ENCODE measurements at regions not wholly inside any gene's neighbourhood (a gene's known extent, or its start where the extent isn't known, plus 50 kb on each side); places are given as distances from the start of the nearest gene placed in this dataset.
A peak's percentile ranks its signal among the peaks of the same experiment; 100 is the strongest.

DNA sequence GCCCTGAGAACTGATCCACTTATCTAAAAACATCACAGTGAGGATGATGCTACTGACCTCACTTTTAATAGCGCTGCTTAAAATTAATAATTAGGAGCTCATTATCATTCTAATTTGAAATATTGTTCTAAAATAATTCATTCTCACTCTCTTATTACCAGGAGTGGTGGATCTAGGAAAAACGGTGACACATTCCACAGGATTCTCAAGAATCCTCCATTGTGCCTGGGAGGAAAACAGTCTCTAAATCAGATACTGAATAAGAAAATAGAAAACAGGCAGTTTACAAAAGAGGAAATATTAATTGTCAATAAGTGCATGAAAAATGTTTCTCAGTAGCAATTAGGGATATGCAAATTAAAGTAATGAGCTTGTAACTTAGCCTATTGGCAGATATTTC is 187.4 kb downstream of the TENT5A start:
- Histone ChIP-seq H2BK120ac (ENCODE audit: low read depth, low read length) (no peak overlapping the region), H2AK5ac (ENCODE audit: low read depth, low read length) (no peak overlapping the region), H3K4ac (ENCODE audit: low read length) (no peak overlapping the region), H3K36me3 (replicated peaks in 1 of 2; ENCODE audit: control insufficient read depth in 2 of 2, insufficient read depth in 2 of 2, low read length in 2 of 2) (no peaks in the 10 kb centered on the region), H2BK5ac (ENCODE audit: low read length) (no peak overlapping the region), H2BK12ac (ENCODE audit: low read length) (no peak overlapping the region), H2AFZ (ENCODE audit: low read length) (no peak overlapping the region), H3K4me3 (ENCODE audit: low read length in 2 of 2) (no peak overlapping the region), H3K27me3 (ENCODE audit: control insufficient read depth in 3 of 3, insufficient read depth in 3 of 3, low read depth in 1 of 3, low read length in 3 of 3) (no peaks in the 10 kb centered on the region), H3K79me1 (ENCODE audit: low read depth, low read length) (no peaks in the 10 kb centered on the region), H3K4me2 (ENCODE audit: insufficient read depth, low read length, poor library complexity, severe bottlenecking) (no peak overlapping the region), H3K18ac (ENCODE audit: low read length) (no peak overlapping the region), H3K23ac (ENCODE audit: low read depth, low read length, poor library complexity) (no peak overlapping the region), H3K14ac (ENCODE audit: low read length) (no peak overlapping the region), H3K27ac (replicated peaks; ENCODE audit: low read length) (no peak overlapping the region), H3K4me1 (ENCODE audit: control insufficient read depth in 2 of 2, insufficient read depth in 1 of 2, low read depth in 1 of 2, low read length in 2 of 2) (peaks cover 5 to 12% of the 10 kb centered on the region in 2 donors), H2BK15ac (ENCODE audit: low read length) (no peak overlapping the region), H4K91ac (ENCODE audit: low read depth, low read length, poor library complexity) (no peak overlapping the region), H3K9me3 (replicated peaks in 1 of 2; ENCODE audit: control insufficient read depth in 2 of 2, insufficient read depth in 1 of 2, low read depth in 1 of 2, low read length in 2 of 2) (no peaks in the 10 kb centered on the region), H4K8ac (ENCODE audit: low read depth, low read length) (no peak overlapping the region), H3K9ac (ENCODE audit: low read depth, low read length, poor library complexity) (no peak overlapping the region)
- no peak for DNase-seq (ENCODE audit: low spot score)
- no CpG with 5 or more reads among the region's 2 CpGs for WGBS, 2 donors (ENCODE audit: extremely low coverage in 2 of 2, insufficient read length in 2 of 2, insufficient replicate concordance in 1 of 2)

DNA sequence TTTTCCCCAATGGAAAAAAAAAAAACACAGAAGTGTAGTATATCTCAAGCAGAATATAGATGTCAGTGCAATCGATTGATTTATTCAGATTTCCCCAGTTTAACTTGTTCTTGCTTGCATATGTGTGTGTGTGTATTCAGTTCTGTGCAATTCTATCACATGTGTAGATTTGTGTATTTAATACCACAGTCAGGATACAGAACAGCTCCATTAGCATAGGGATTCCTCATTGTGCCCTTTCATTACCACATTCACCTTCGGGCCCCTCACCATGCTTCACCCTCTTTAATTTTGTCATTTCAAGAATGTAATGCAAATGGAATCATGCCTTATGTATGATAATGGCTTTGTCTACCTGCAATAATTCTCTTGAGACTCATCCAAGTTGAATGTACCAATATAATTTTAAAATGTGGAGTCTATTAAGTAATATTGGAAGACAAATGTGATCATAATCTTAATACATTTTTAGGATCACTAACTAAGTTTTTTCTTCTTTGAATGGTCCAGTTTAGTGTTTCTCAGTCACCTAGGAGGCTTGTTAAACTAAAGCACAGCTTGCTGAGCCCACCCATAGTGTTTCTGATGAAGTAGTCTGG is 187.9 kb downstream of the TENT5A start:
- Histone ChIP-seq H3K4me3 (ENCODE audit: low read length in 2 of 2) (no peak overlapping the region), H2BK15ac (ENCODE audit: low read length) (no peak overlapping the region), H3K18ac (ENCODE audit: low read length) (no peak overlapping the region), H3K4ac (ENCODE audit: low read length) (no peak overlapping the region), H2BK5ac (ENCODE audit: low read length) (no peak overlapping the region), H4K91ac (ENCODE audit: low read depth, low read length, poor library complexity) (no peak overlapping the region), H3K4me2 (ENCODE audit: insufficient read depth, low read length, poor library complexity, severe bottlenecking) (no peak overlapping the region), H3K14ac (ENCODE audit: low read length) (no peak overlapping the region), H3K9me3 (replicated peaks in 1 of 2; ENCODE audit: control insufficient read depth in 2 of 2, insufficient read depth in 1 of 2, low read depth in 1 of 2, low read length in 2 of 2) (no peaks in the 10 kb centered on the region), H3K9ac (ENCODE audit: low read depth, low read length, poor library complexity) (no peak overlapping the region), H2BK12ac (ENCODE audit: low read length) (no peak overlapping the region), H3K27ac (replicated peaks; ENCODE audit: low read length) (no peak overlapping the region), H3K4me1 (ENCODE audit: control insufficient read depth in 2 of 2, insufficient read depth in 1 of 2, low read depth in 1 of 2, low read length in 2 of 2) (peaks cover 5 to 12% of the 10 kb centered on the region in 2 donors), H3K79me1 (ENCODE audit: low read depth, low read length) (no peaks in the 10 kb centered on the region), H2AK5ac (ENCODE audit: low read depth, low read length) (no peak overlapping the region), H2AFZ (ENCODE audit: low read length) (no peak overlapping the region), H3K27me3 (ENCODE audit: control insufficient read depth in 3 of 3, insufficient read depth in 3 of 3, low read depth in 1 of 3, low read length in 3 of 3) (no peaks in the 10 kb centered on the region), H4K8ac (ENCODE audit: low read depth, low read length) (no peak overlapping the region), H2BK120ac (ENCODE audit: low read depth, low read length) (no peak overlapping the region), H3K23ac (ENCODE audit: low read depth, low read length, poor library complexity) (no peak overlapping the region), H3K36me3 (replicated peaks in 1 of 2; ENCODE audit: control insufficient read depth in 2 of 2, insufficient read depth in 2 of 2, low read length in 2 of 2) (no peaks in the 10 kb centered on the region)
- DNase-seq (ENCODE audit: low spot score), result peak; percentile 9
- no CpG with 5 or more reads among the region's 2 CpGs for WGBS, 2 donors (ENCODE audit: extremely low coverage in 2 of 2, insufficient read length in 2 of 2, insufficient replicate concordance in 1 of 2)

DNA sequence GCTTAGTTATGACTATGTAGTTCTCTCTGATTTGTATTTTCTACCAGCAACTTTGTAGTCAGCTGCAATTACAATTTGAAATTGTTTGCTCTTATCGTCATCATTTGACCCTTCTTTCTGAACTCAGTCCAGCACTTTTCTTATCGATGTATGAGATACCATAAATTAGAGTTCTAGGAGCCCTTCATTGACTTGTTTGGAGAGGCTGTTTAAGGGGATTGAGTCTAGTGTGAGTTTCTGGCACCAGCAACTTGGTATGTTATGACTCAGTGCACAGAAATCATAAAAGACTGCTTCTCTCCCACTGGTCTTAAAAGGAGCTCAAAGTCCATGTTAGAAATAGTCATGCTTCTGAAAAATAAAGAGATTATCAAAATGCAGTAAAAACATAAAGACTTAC is 190.3 kb downstream of the TENT5A start:
- Histone ChIP-seq H3K27me3 (ENCODE audit: control insufficient read depth in 3 of 3, insufficient read depth in 3 of 3, low read depth in 1 of 3, low read length in 3 of 3) (no peaks in the 10 kb centered on the region), H3K4me2 (ENCODE audit: insufficient read depth, low read length, poor library complexity, severe bottlenecking) (no peak overlapping the region), H3K27ac (replicated peaks; ENCODE audit: low read length) (no peak overlapping the region), H2BK5ac (ENCODE audit: low read length) (no peak overlapping the region), H3K4ac (ENCODE audit: low read length) (no peak overlapping the region), H3K9me3 (replicated peaks in 1 of 2; ENCODE audit: control insufficient read depth in 2 of 2, insufficient read depth in 1 of 2, low read depth in 1 of 2, low read length in 2 of 2) (no peaks in the 10 kb centered on the region), H2BK120ac (ENCODE audit: low read depth, low read length) (no peak overlapping the region), H3K4me1 (ENCODE audit: control insufficient read depth in 2 of 2, insufficient read depth in 1 of 2, low read depth in 1 of 2, low read length in 2 of 2) (peaks cover 5 to 12% of the 10 kb centered on the region in 2 donors), H3K36me3 (replicated peaks in 1 of 2; ENCODE audit: control insufficient read depth in 2 of 2, insufficient read depth in 2 of 2, low read length in 2 of 2) (no peaks in the 10 kb centered on the region), H3K79me1 (ENCODE audit: low read depth, low read length) (no peaks in the 10 kb centered on the region), H3K14ac (ENCODE audit: low read length) (no peak overlapping the region), H4K91ac (ENCODE audit: low read depth, low read length, poor library complexity) (no peak overlapping the region), H3K18ac (ENCODE audit: low read length) (no peak overlapping the region), H4K8ac (ENCODE audit: low read depth, low read length) (no peak overlapping the region), H3K23ac (ENCODE audit: low read depth, low read length, poor library complexity) (no peak overlapping the region), H2AFZ (ENCODE audit: low read length) (no peak overlapping the region), H3K9ac (ENCODE audit: low read depth, low read length, poor library complexity) (no peak overlapping the region), H2BK15ac (ENCODE audit: low read length) (no peak overlapping the region), H2BK12ac (ENCODE audit: low read length) (no peak overlapping the region), H2AK5ac (ENCODE audit: low read depth, low read length) (no peak overlapping the region), H3K4me3 (ENCODE audit: low read length in 2 of 2) (no peak overlapping the region)
- DNase-seq (ENCODE audit: low spot score), result no peak
- no CpG with 5 or more reads among the region's 2 CpGs for WGBS, 2 donors (ENCODE audit: extremely low coverage in 2 of 2, insufficient read length in 2 of 2, insufficient replicate concordance in 1 of 2)

DNA sequence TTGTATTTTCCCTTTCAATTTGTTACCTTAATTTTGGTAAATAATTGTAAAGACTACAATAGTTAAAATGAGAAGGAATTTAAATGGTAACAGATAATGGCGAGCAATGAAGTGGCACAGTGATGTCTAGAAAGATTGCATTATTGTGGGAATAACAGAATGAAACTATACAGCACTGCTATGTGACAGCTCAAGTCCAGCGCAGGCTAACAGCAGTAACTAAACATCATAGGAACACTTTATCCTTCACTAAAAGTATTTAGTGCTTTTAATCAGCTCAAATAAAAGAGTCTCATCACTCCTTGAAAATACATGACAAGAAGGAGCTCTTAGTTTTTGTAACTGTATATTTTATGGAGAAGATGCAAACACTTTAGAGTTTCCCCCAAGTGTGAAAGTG is 190.8 kb downstream of the TENT5A start:
- H3K4me2 ChIP-seq (ENCODE audit: insufficient read depth, low read length, poor library complexity, severe bottlenecking), result no peak overlapping the region
- H3K79me1 ChIP-seq (ENCODE audit: low read depth, low read length), result no peaks in the 10 kb centered on the region
- H3K9ac ChIP-seq (ENCODE audit: low read depth, low read length, poor library complexity), result no peak overlapping the region
- H3K27ac ChIP-seq (replicated peaks; ENCODE audit: low read length), result no peak overlapping the region
- H2BK15ac ChIP-seq (ENCODE audit: low read length), result no peak overlapping the region
- no peak overlapping the region for H3K14ac ChIP-seq (ENCODE audit: low read length)
- no peak overlapping the region for H2AK5ac ChIP-seq (ENCODE audit: low read depth, low read length)
- no peak overlapping the region for H3K4ac ChIP-seq (ENCODE audit: low read length)
- H2BK120ac ChIP-seq (ENCODE audit: low read depth, low read length), result no peak overlapping the region
- no CpG with 5 or more reads among the region's 2 CpGs for WGBS, 2 donors (ENCODE audit: extremely low coverage in 2 of 2, insufficient read length in 2 of 2, insufficient replicate concordance in 1 of 2)
- no peaks in the 10 kb centered on the region for H3K9me3 ChIP-seq (replicated peaks in 1 of 2; ENCODE audit: control insufficient read depth in 2 of 2, insufficient read depth in 1 of 2, low read depth in 1 of 2, low read length in 2 of 2)
- H3K23ac ChIP-seq (ENCODE audit: low read depth, low read length, poor library complexity), result no peak overlapping the region
- H4K91ac ChIP-seq (ENCODE audit: low read depth, low read length, poor library complexity), result no peak overlapping the region
- H3K27me3 ChIP-seq (ENCODE audit: control insufficient read depth in 3 of 3, insufficient read depth in 3 of 3, low read depth in 1 of 3, low read length in 3 of 3), result no peaks in the 10 kb centered on the region
- H4K8ac ChIP-seq (ENCODE audit: low read depth, low read length), result no peak overlapping the region
- H2AFZ ChIP-seq (ENCODE audit: low read length), result no peak overlapping the region
- no peak for DNase-seq (ENCODE audit: low spot score)
- H3K36me3 ChIP-seq (replicated peaks in 1 of 2; ENCODE audit: control insufficient read depth in 2 of 2, insufficient read depth in 2 of 2, low read length in 2 of 2), result no peaks in the 10 kb centered on the region
- no peak overlapping the region for H2BK12ac ChIP-seq (ENCODE audit: low read length)
- H3K4me1 ChIP-seq (ENCODE audit: control insufficient read depth in 2 of 2, insufficient read depth in 1 of 2, low read depth in 1 of 2, low read length in 2 of 2), result peaks cover 5 to 12% of the 10 kb centered on the region in 2 donors
- no peak overlapping the region for H3K4me3 ChIP-seq (ENCODE audit: low read length in 2 of 2)
- no peak overlapping the region for H3K18ac ChIP-seq (ENCODE audit: low read length)
- H2BK5ac ChIP-seq (ENCODE audit: low read length), result no peak overlapping the region

All from neuronal stem cell (in vitro differentiated cells).